GM10248 (cell line): ENCODE measurements at regions not wholly inside any gene's neighbourhood (a gene's known extent, or its start where the extent isn't known, plus 50 kb on each side); places are given as distances from the start of the nearest gene placed in this dataset.
A peak's percentile ranks its signal among the peaks of the same experiment; 100 is the strongest.
"Not testable (repeated sequence)": the region's sequence is repeated elsewhere in the genome, so short reads cannot be mapped to it uniquely, and the experiment has no call there.

Experiments used
- CTCF ChIA-PET: fragments of 300-600 bp; sonication (Branson Sonifier 250); formaldehyde crosslinking; extraction: SDS; loops from one replicate; lab custom pipeline; 2021; ENCODE audit warnings: antibody characterized with exemption; lab: Yijun Ruan, JAX
- POLR2A ChIA-PET: fragments of 350-650 bp; sonication (Branson Sonifier 250); formaldehyde crosslinking; extraction: SDS; loops from one replicate; lab custom pipeline; 2020; ENCODE audit warnings: antibody characterized with exemption; lab: Yijun Ruan, JAX
- DNase-seq: peaks from one replicate; pipeline ENCODE4 v3.0.0; 2012; ENCODE audit errors: extremely low spot score
- TF ChIP-seq, protein P1 (sequence below): IDR thresholded peaks from 2 replicates; pipeline ENCODE4 v1.5.1; 2012; ENCODE audit warnings: mild to moderate bottlenecking, low read depth; ENCODE audit errors: extremely low read depth, missing control alignments, control extremely low read depth

DNA sequence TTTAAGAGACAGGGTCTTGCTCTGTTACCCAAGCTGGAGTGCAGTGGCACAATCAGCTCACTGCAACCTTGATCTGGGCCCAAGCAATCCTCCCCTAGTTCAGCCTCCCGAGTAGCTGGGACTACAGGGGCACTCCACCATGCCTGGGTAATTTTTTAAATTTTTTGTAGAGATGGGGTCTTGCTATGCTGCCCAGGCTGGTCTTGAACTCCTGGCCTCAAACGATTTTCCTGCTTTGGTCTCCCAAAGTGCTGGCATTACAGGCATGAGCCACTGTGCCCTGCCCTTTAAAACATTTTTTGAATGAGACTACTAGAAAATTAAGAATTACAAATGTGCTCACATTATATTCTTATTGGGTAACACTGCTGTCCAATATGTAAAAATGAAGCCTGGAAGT, 161.7 kb upstream of the FAM20A start:
- DNase-seq, result no peak
- ChIA-PET POLR2A (no interaction called here), CTCF (interaction anchor here (2.5 kb wide), 1 partner anchor 9 kb away, joined by 13 read pairs; no protein-coding TSS in a partner anchor)
- TF ChIP-seq, protein P1, sequence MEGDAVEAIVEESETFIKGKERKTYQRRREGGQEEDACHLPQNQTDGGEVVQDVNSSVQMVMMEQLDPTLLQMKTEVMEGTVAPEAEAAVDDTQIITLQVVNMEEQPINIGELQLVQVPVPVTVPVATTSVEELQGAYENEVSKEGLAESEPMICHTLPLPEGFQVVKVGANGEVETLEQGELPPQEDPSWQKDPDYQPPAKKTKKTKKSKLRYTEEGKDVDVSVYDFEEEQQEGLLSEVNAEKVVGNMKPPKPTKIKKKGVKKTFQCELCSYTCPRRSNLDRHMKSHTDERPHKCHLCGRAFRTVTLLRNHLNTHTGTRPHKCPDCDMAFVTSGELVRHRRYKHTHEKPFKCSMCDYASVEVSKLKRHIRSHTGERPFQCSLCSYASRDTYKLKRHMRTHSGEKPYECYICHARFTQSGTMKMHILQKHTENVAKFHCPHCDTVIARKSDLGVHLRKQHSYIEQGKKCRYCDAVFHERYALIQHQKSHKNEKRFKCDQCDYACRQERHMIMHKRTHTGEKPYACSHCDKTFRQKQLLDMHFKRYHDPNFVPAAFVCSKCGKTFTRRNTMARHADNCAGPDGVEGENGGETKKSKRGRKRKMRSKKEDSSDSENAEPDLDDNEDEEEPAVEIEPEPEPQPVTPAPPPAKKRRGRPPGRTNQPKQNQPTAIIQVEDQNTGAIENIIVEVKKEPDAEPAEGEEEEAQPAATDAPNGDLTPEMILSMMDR, result no peak

DNA sequence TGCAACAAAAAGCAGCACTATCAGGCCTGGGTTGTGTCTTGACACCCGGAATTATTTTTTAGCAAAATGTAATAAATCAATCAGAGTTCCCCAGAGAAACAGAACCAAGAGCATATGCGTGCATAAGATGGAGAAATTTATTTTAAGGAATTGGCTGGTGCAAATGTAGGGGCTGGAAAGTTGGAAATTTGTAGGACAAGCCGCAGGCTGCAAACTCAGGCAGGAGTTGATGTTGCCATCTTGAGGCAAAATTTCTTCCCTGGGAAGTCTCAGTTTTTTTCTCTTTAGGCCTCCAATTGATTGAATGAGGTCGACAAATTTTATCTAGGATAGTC, 158.9 kb upstream of the FAM20A start:
- no peak for DNase-seq
- ChIA-PET POLR2A (no interaction called here), CTCF (interaction anchor here (0.9 to 1.6 kb wide), 4 partner anchors 12 to 479 kb away, joined by 3 to 4 read pairs (median 3); no protein-coding TSS in a partner anchor)
- TF ChIP-seq, protein P1, result no peak

DNA sequence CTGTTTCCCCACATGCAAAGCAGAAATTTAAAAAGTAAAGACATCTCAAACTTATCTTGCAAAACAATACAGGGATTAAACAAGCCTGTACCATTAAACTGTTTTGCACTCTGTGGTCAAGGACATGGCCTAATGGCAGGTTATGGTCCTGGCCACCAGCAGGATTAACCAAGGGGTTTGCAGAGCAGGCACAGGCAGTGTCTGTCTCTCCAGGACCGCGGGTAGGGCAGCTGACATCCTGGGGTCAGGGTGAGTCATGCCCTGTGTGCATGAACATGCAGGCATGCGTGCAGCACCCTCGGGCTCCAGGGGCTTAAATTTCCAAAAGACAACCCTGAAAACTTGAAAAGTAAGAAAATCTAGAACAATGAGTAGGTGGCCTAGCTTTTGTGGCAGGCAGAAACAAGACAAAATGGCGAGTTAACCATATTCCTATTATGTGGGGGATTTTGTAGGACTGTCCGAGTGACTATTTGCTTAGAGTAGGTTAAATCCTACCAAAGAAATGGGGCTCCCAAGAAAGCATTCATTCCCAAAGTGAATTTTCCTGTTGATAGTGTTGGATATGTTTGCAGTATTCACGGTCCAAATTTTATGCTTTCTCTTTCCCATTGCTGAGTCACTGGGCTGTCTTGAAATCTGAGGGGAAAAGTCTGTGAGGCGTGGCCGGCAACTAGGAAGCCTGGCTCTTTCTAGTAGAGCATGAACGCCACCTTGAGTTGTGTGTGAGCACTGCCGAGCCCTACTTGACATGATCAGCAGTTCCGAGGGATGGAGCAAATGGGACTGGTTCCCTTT, 158.4 kb upstream of the FAM20A start:
- TF ChIP-seq, protein P1, result peak; percentile 74
- ChIA-PET CTCF (interaction anchor here (0.9 to 1.6 kb wide), 3 partner anchors 12 to 480 kb away, joined by 3 to 4 read pairs (median 3); no protein-coding TSS in a partner anchor), POLR2A (no interaction called here)
- peak; percentile 78 for DNase-seq

DNA sequence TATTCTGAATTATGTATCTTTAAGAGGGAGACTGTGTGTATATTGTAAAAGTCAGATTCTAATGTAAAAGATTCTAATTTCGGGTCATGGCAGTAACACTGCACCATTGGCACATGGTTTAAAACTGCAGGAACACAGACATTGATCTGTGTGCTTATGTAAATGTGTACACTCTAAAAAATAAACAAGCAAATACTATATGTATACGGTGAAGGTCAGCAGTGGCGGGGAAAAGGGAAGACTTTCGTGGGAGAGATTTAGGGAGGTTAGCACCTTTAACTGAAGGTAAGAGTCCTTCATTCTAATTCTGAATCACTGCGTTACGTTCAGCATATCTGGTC, 157.8 kb upstream of the FAM20A start:
- ChIA-PET POLR2A (no interaction called here), CTCF (interaction anchor here (1.1 kb wide), 1 partner anchor 481 kb away, joined by 4 read pairs; no protein-coding TSS in a partner anchor)
- TF ChIP-seq, protein P1, result no peak
- DNase-seq, result no peak

DNA sequence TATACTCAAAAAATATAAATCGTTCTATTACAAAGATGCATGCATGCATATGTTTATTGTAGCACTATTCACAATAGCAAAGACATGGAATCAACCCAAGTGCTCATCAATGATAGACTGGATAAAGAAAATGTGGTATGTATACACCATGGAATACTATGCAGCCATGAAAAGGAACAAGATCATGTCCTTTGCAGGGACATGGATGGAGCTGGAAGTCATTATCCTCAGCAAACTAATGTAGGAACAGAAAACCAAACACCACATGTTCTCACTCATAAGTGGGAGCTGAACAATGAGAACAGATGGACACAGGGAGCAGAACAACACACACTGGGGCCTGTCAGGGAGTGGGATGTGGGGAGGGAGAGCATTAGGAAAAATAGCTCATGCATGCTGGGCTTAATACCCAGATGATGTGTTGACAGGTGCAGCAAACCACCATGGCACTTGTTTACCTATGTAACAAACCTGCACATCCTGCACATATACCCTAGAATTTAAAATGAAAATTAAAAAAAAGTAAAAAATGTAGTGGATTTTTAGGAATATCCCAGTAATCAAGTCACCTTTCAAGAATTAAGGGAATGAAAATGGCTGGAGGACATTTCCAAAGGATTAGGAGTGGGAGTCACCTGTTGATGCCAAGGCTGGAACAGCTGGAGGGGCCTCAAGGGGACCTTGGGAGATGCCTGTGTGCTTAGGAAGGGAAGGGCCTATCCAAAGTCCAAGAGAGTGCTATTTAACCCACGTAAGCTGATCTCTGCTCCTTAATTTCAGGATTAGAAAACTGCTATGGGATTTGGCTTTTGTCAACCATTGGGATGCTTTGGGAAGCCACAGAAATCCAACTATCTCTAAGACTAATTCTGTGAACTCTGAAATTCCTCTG, 156.9 kb upstream of the FAM20A start:
- DNase-seq, POLR2A ChIA-PET: not testable (repeated sequence)
- CTCF ChIA-PET, result interaction anchor here (1.1 to 1.5 kb wide), 3 partner anchors 11 to 637 kb away, joined by 3 read pairs; no protein-coding TSS in a partner anchor

DNA sequence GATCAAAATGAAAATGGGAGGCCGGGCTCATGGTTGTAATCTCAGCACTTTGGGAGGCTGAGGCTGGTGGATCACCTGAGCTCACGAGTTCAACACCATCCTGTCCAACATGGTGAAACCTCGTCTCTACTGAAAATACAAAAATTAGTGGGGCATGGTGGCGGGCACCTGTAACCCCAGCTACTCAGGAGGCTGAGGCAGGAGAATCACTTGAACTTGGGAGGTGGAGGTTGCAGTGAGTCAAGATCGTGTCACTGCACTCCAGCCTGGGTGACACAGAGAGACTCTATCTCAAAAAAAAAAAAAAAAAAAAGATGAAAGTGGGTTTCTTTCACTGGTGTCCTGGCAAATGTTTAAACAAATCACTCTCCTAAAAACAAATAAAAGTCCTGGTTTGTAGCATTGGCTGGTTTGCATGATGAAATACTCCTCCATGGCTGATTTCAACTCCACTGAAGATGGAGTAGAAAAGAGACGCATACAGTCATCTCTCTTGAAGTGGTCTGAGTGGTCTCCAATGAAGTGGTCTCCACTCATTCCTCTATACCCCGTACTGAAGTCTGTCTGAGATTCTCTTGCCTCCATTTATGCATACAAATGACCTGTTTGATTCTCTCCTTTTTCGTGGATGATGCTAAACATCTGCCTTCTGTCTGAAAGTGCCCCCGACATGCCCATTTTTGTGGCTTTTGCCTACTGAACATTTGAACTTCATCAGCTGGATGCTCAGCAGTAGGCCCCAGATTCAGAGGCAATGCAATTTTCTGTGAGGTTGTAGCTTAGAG, 153.0 kb upstream of the FAM20A start:
- CTCF ChIA-PET, result no interaction called here
- no peak for DNase-seq
- POLR2A ChIA-PET, result no interaction called here

More for the DNA sequence above, 153.0 kb upstream of the FAM20A start:
- TF ChIP-seq, protein P1, result no peak
